ENCODE measurements at regions not wholly inside any gene's neighbourhood (a gene's known extent, or its start where the extent isn't known, plus 50 kb on each side); places are given as distances from the start of the nearest gene placed in this dataset.

GRCh38 chr6:43862925-43863324 is 92.9 kb downstream of the VEGFA start:
- ATAC-seq (no peak), DNase-seq (no peak), FAIRE-seq (no peak)
- H3K27me3 ChIP-seq: no peaks in the 10 kb centered on the region
- H3K9me3 ChIP-seq: no peaks in the 10 kb centered on the region
- intact Hi-C loops (cut with DNase I): no loop called here
- H3K27ac ChIP-seq: no peak overlapping the region
- H3K4me3 ChIP-seq: no peak overlapping the region
- H3K4me1 ChIP-seq: no peaks in the 10 kb centered on the region
- TF ChIP-seq, protein P1, sequence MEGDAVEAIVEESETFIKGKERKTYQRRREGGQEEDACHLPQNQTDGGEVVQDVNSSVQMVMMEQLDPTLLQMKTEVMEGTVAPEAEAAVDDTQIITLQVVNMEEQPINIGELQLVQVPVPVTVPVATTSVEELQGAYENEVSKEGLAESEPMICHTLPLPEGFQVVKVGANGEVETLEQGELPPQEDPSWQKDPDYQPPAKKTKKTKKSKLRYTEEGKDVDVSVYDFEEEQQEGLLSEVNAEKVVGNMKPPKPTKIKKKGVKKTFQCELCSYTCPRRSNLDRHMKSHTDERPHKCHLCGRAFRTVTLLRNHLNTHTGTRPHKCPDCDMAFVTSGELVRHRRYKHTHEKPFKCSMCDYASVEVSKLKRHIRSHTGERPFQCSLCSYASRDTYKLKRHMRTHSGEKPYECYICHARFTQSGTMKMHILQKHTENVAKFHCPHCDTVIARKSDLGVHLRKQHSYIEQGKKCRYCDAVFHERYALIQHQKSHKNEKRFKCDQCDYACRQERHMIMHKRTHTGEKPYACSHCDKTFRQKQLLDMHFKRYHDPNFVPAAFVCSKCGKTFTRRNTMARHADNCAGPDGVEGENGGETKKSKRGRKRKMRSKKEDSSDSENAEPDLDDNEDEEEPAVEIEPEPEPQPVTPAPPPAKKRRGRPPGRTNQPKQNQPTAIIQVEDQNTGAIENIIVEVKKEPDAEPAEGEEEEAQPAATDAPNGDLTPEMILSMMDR (IDR thresholded peaks at IDR 0.05): no peak
- H3K36me3 ChIP-seq: no peaks in the 10 kb centered on the region
- WGBS, 2 donors: 82 to 88% methylated on average over 2 of the region's 2 CpGs

GRCh38 chr6:43861212-43861894 is 91.3 kb downstream of the VEGFA start:
- H3K4me3 ChIP-seq: no peak overlapping the region
- DNase-seq (no peak), FAIRE-seq (no peak), ATAC-seq (peak in 3 of 4 donors; percentile 23 to 59 (median 46))
- 55% methylated on average over 12 to 14 of the region's 14 CpGs for WGBS, 2 donors
- TF ChIP-seq, protein P1 (IDR thresholded peaks at IDR 0.05): no peak
- no peaks in the 10 kb centered on the region for H3K4me1 ChIP-seq
- H3K36me3 ChIP-seq: no peaks in the 10 kb centered on the region
- no peaks in the 10 kb centered on the region for H3K27me3 ChIP-seq
- intact Hi-C loops (cut with DNase I): no loop called here
- H3K27ac ChIP-seq: no peak overlapping the region
- no peaks in the 10 kb centered on the region for H3K9me3 ChIP-seq

- FAIRE-seq: no peak
- peak in 3 of 6 donors; percentile 31 to 66 (median 52) for DNase-seq
- no peaks in the 10 kb centered on the region for H3K36me3 ChIP-seq
- 47 to 59% methylated on average over 7 of the region's 7 CpGs for WGBS, 2 donors
- H3K27me3 ChIP-seq: no peaks in the 10 kb centered on the region
- no peaks in the 10 kb centered on the region for H3K9me3 ChIP-seq
- TF ChIP-seq, protein P1 (IDR thresholded peaks at IDR 0.05): no peak
- H3K4me1 ChIP-seq: no peaks in the 10 kb centered on the region
- H3K27ac ChIP-seq: no peak overlapping the region
- ATAC-seq: peak; percentile 56 to 71 (median 64)
- H3K4me3 ChIP-seq: no peak overlapping the region
- intact Hi-C loops (cut with DNase I): no loop called here
Measured at GRCh38 chr6:43860285-43860684, 90.3 kb downstream of the VEGFA start.

DNA sequence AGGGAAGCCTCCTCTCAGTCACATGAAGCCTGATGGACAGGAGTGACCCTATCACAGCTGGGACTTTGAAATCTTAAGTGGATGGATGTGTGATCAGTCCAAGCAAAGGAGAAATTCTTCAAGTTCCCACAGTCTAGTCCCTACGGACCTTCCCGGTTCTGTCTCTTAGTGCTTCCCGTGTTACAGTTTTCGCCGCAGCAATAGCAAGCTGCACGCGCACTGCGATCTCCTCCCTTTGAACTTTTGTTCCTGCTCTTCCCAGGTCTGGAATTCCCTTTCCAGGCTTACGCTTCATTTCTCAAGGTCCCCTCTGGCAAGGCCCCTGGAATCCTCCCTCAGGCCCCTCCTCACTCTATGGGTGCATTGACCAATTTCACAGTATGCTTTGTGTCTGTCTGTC is 89.2 kb downstream of the VEGFA start:
- intact Hi-C loops (cut with DNase I): loop anchor here in 2 of 3 donors (5.0 to 10.0 kb wide), 3 partner anchors 93 to 216 kb away; no protein-coding TSS in a partner anchor
- FAIRE-seq (no peak), DNase-seq (no peak), ATAC-seq (no peak)
- H3K4me1 ChIP-seq: no peaks in the 10 kb centered on the region
- H3K27me3 ChIP-seq: no peaks in the 10 kb centered on the region
- no peaks in the 10 kb centered on the region for H3K9me3 ChIP-seq
- H3K27ac ChIP-seq: no peak overlapping the region
- TF ChIP-seq, protein P1 (IDR thresholded peaks at IDR 0.05): no peak
- 96 to 97% methylated on average over 9 of the region's 9 CpGs for WGBS, 2 donors
- H3K36me3 ChIP-seq: no peaks in the 10 kb centered on the region
- H3K4me3 ChIP-seq: no peak overlapping the region

Measured in pancreas (tissue), 10 donors.